M059J (cell line): ENCODE measurements at regions not wholly inside any gene's neighbourhood (a gene's known extent, or its start where the extent isn't known, plus 50 kb on each side); places are given as distances from the start of the nearest gene placed in this dataset.
"Not testable (repeated sequence)": the region's sequence is repeated elsewhere in the genome, so short reads cannot be mapped to it uniquely, and the experiment has no call there.

Experiments
- DNase-seq: peaks from one replicate; pipeline ENCODE4 v3.0.0-alpha.2; 2012; ENCODE audit warnings: low read depth

- no peak for DNase-seq
Observed at GRCh38 chr4:62460329-62460728, 1260.2 kb downstream of the ADGRL3 start.

- DNase-seq: no peak
Observed at GRCh38 chr4:62457356-62457755, 1257.2 kb downstream of the ADGRL3 start.

- no peak for DNase-seq
Observed at GRCh38 chr4:62455871-62456270, 1255.7 kb downstream of the ADGRL3 start.

GRCh38 chr4:62454535-62454934 is 1254.4 kb downstream of the ADGRL3 start:
- no peak for DNase-seq

GRCh38 chr4:62450740-62451139 is 1250.6 kb downstream of the ADGRL3 start:
- DNase-seq: no peak

- no peak for DNase-seq
Observed at GRCh38 chr4:62449538-62449937, 1249.4 kb downstream of the ADGRL3 start.

- DNase-seq: no peak
Observed at GRCh38 chr4:62448911-62449310, 1248.8 kb downstream of the ADGRL3 start.

- DNase-seq: no peak
Observed at GRCh38 chr4:62439051-62439450, 1238.9 kb downstream of the ADGRL3 start.

- DNase-seq: no peak
Observed at GRCh38 chr4:62434921-62435320, 1234.8 kb downstream of the ADGRL3 start.

- not testable (repeated sequence) for DNase-seq
Observed at GRCh38 chr4:62431513-62432231, 1231.5 kb downstream of the ADGRL3 start.

- no peak for DNase-seq
Observed at GRCh38 chr4:62429297-62429696, 1229.2 kb downstream of the ADGRL3 start.

GRCh38 chr4:62415256-62415655 is 1215.1 kb downstream of the ADGRL3 start:
- no peak for DNase-seq

- DNase-seq: no peak
Observed at GRCh38 chr4:62414563-62414962, 1214.4 kb downstream of the ADGRL3 start.

GRCh38 chr4:62410371-62411003 is 1210.4 kb downstream of the ADGRL3 start:
- no peak for DNase-seq

GRCh38 chr4:62408454-62408853 is 1208.3 kb downstream of the ADGRL3 start:
- no peak for DNase-seq

- no peak for DNase-seq
Observed at GRCh38 chr4:62407534-62407933, 1207.4 kb downstream of the ADGRL3 start.

- DNase-seq: no peak
Observed at GRCh38 chr4:62402088-62402806, 1202.1 kb downstream of the ADGRL3 start.

- no peak for DNase-seq
Observed at GRCh38 chr4:62399242-62399641, 1199.1 kb downstream of the ADGRL3 start.

GRCh38 chr4:62398318-62398717 is 1198.2 kb downstream of the ADGRL3 start:
- DNase-seq: no peak

- no peak for DNase-seq
Observed at GRCh38 chr4:62394766-62395165, 1194.6 kb downstream of the ADGRL3 start.

- no peak for DNase-seq
Observed at GRCh38 chr4:62387808-62388207, 1187.7 kb downstream of the ADGRL3 start.

GRCh38 chr4:62377700-62378099 is 1177.6 kb downstream of the ADGRL3 start:
- no peak for DNase-seq

GRCh38 chr4:62377245-62377644 is 1177.1 kb downstream of the ADGRL3 start:
- no peak for DNase-seq
